ENCODE measurements at regions not wholly inside any gene's neighbourhood (a gene's known extent, or its start where the extent isn't known, plus 50 kb on each side); places are given as distances from the start of the nearest gene placed in this dataset.

- Histone ChIP-seq H4K8ac (replicated peaks; ENCODE audit: insufficient read length, low read depth, low read length) (no peak overlapping the region), H3K18ac (ENCODE audit: insufficient read length, low read depth, low read length) (no peak overlapping the region), H4K20me1 (ENCODE audit: control insufficient read depth, insufficient read depth, insufficient read length) (no peaks in the 10 kb centered on the region), H2BK5ac (ENCODE audit: insufficient read length, low read length) (no peak overlapping the region), H3T11ph (ENCODE audit: low read length) (no peak overlapping the region), H3K79me1 (ENCODE audit: insufficient read depth, low read depth, low read length, poor library complexity, severe bottlenecking) (no peaks in the 10 kb centered on the region), H2AK5ac (ENCODE audit: insufficient read length, low read length) (no peak overlapping the region), H2BK20ac (ENCODE audit: low read depth, low read length, poor library complexity, severe bottlenecking) (no peak overlapping the region), H3K27ac (ENCODE audit: insufficient read length, low read depth, low read length) (no peak overlapping the region), H2BK15ac (ENCODE audit: low read depth, low read length) (no peak overlapping the region), H3K14ac (ENCODE audit: insufficient read depth, low read length) (no peak overlapping the region), H3K23ac (ENCODE audit: insufficient read length, low read depth, low read length) (no peak overlapping the region), H3K56ac (ENCODE audit: insufficient read length, low read depth, low read length) (no peak overlapping the region), H3K27me3 (ENCODE audit: insufficient read depth, low read length) (no peaks in the 10 kb centered on the region), H3K4me2 (ENCODE audit: insufficient read depth, insufficient read length, low read length) (no peak overlapping the region), H3K23me2 (ENCODE audit: insufficient read length, low read depth, low read length, poor library complexity, severe bottlenecking) (no peaks in the 10 kb centered on the region), H2AFZ (ENCODE audit: low read length) (no peak overlapping the region), H4K5ac (ENCODE audit: insufficient read length, low read depth, low read length) (no peak overlapping the region), H3K79me2 (ENCODE audit: insufficient read depth, low read length) (no peaks in the 10 kb centered on the region), H2BK12ac (ENCODE audit: insufficient read length, low read depth, low read length) (no peak overlapping the region), H3K9ac (ENCODE audit: extremely low read depth, insufficient read length, low read length) (no peak overlapping the region), H3K4ac (ENCODE audit: low read depth, low read length) (no peak overlapping the region), H4K91ac (ENCODE audit: insufficient read length, low read depth, low read length) (no peak overlapping the region), H2BK120ac (ENCODE audit: low read depth, low read length, poor library complexity, severe bottlenecking) (no peak overlapping the region), H3K4me1 (ENCODE audit: insufficient read depth, low read length) (no peaks in the 10 kb centered on the region), H3K9me3 (ENCODE audit: control insufficient read depth, low read depth, low read length) (no peaks in the 10 kb centered on the region)
- WGBS (ENCODE audit: extremely low coverage, insufficient read length, low lambda C conversion rate): no CpG with 5 or more reads among the region's 1 CpG
- TF ChIP-seq CTCF (conservative IDR thresholded peaks at IDR 0.05): no peak
- DNase-seq: no peak
- Mint-ChIP-seq H3K27ac (no peak overlapping the region), H3K27me3 (ENCODE audit: low read depth) (no peaks in the 10 kb centered on the region), H3K36me3 (ENCODE audit: insufficient read depth in 1 of 3, low read depth in 3 of 3) (peaks cover 0 to 16% (median 0%) of the 10 kb centered on the region in 3 experiments; a peak in 1 of 7 replicates), H3K9me3 (no peaks in the 10 kb centered on the region), H3K4me3 (no peak overlapping the region), H3K4me1 (no peaks in the 10 kb centered on the region)
These were observed 431.0 kb downstream of the FOXG1 start for GRCh38 chr14:29197557-29197956.

Data from H9 (cell line).